ENCODE measurements at regions not wholly inside any gene's neighbourhood (a gene's known extent, or its start where the extent isn't known, plus 50 kb on each side); places are given as distances from the start of the nearest gene placed in this dataset.

DNA sequence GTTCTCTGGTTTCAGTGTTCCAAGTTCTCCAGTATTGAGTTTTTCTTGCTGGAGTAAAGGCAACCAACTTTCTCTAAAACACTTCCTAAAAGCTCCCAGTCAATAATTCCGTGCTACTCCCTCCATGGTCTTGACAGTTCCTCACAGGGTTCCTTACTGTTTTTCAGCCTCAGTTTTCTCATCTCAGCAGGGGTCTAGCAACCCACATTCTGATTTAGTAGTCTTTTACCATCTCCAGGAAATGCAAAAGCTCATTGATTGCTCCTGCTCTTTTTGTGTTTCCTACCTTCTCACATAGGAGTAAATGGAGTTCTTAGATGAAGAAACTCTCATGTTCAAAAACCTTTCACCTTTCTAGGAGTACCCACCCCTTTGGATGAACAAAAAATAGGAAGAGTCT, 978.8 kb upstream of the POU3F3 start:
- H3K27ac ChIP-seq (ENCODE audit: low read depth in 2 of 2, low read length in 1 of 2) = no peak overlapping the region
- no peak overlapping the region for H3K9ac ChIP-seq
- H3K9me3 ChIP-seq = no peaks in the 10 kb centered on the region
- no peaks in the 10 kb centered on the region for H3F3A ChIP-seq (replicated peaks; ENCODE audit: insufficient read depth)
- H3K36me3 ChIP-seq (replicated peaks in 1 of 2; ENCODE audit: control insufficient read depth in 1 of 2, insufficient read depth in 2 of 2, low read length in 1 of 2) = no peaks in the 10 kb centered on the region
- 0% methylated on average over 1 of the region's 1 CpG for WGBS (ENCODE audit: low lambda C conversion rate)
- POLR2A ChIA-PET = no interaction called here
- no peaks in the 10 kb centered on the region for H3K79me2 ChIP-seq (ENCODE audit: insufficient read depth)
- DNase-seq = no peak
- no peaks in the 10 kb centered on the region for H3K4me1 ChIP-seq (ENCODE audit: control insufficient read depth in 1 of 2, insufficient read depth in 2 of 2, low read depth in 1 of 2, low read length in 1 of 2)
- TF ChIP-seq, protein P1, sequence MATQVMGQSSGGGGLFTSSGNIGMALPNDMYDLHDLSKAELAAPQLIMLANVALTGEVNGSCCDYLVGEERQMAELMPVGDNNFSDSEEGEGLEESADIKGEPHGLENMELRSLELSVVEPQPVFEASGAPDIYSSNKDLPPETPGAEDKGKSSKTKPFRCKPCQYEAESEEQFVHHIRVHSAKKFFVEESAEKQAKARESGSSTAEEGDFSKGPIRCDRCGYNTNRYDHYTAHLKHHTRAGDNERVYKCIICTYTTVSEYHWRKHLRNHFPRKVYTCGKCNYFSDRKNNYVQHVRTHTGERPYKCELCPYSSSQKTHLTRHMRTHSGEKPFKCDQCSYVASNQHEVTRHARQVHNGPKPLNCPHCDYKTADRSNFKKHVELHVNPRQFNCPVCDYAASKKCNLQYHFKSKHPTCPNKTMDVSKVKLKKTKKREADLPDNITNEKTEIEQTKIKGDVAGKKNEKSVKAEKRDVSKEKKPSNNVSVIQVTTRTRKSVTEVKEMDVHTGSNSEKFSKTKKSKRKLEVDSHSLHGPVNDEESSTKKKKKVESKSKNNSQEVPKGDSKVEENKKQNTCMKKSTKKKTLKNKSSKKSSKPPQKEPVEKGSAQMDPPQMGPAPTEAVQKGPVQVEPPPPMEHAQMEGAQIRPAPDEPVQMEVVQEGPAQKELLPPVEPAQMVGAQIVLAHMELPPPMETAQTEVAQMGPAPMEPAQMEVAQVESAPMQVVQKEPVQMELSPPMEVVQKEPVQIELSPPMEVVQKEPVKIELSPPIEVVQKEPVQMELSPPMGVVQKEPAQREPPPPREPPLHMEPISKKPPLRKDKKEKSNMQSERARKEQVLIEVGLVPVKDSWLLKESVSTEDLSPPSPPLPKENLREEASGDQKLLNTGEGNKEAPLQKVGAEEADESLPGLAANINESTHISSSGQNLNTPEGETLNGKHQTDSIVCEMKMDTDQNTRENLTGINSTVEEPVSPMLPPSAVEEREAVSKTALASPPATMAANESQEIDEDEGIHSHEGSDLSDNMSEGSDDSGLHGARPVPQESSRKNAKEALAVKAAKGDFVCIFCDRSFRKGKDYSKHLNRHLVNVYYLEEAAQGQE (IDR thresholded peaks at IDR 0.05; ENCODE audit: low read depth, low read length) = no peak
- TF ChIP-seq RFX5 (IDR thresholded peaks at IDR 0.05; ENCODE audit: low read length) (no peak), TCF12 (IDR thresholded peaks at IDR 0.05) (no peak), GATA2 (CRISPR knock-in tag; IDR thresholded peaks at IDR 0.05) (no peak), JUND (IDR thresholded peaks at IDR 0.05) (no peak), CHD2 (IDR thresholded peaks at IDR 0.05; ENCODE audit: low read length, partially characterized antibody) (no peak), RCOR1 (IDR thresholded peaks at IDR 0.05; ENCODE audit: low read length) (no peak), SMC3 (IDR thresholded peaks at IDR 0.05; ENCODE audit: low read depth, low read length) (no peak), RXRA (IDR thresholded peaks at IDR 0.05; ENCODE audit: borderline replicate concordance, low read depth) (no peak)
- CTCF ChIA-PET = no interaction called here
- H2AFZ ChIP-seq (ENCODE audit: low read depth) = no peak overlapping the region
- H3K27me3 ChIP-seq (ENCODE audit: insufficient read depth) = no peaks in the 10 kb centered on the region
- no peaks in the 10 kb centered on the region for H3K9me2 ChIP-seq
- H3K4me3 ChIP-seq (ENCODE audit: low read depth in 2 of 2, low read length in 1 of 2) = no peak overlapping the region
- no peaks in the 10 kb centered on the region for H4K20me1 ChIP-seq (ENCODE audit: insufficient read depth)
- no peak overlapping the region for H3K4me2 ChIP-seq

DNA sequence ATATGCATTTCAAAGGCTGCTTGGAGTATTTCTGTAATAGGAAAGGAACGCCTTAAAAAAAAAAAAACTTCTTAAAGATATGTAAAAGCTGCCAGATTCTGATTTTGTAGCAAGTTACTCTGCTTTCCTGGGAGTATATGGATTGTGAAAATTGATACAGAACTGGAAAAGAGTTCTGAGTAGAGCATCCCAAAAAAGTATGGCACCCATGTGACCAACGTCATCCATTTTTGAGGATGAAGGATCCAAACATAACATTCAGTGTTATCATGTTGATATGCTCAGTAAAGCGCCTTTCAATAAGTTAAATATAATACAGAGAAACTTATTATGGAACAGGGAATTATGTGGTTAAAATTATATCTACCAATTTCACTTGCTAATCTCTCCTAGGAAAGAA, 978.4 kb upstream of the POU3F3 start:
- Histone ChIP-seq H3K4me2 (no peak overlapping the region), H3K27ac (ENCODE audit: low read depth in 2 of 2, low read length in 1 of 2) (no peak overlapping the region), H3K9me3 (no peaks in the 10 kb centered on the region), H3K36me3 (replicated peaks in 1 of 2; ENCODE audit: control insufficient read depth in 1 of 2, insufficient read depth in 2 of 2, low read length in 1 of 2) (no peaks in the 10 kb centered on the region), H3F3A (replicated peaks; ENCODE audit: insufficient read depth) (no peaks in the 10 kb centered on the region), H2AFZ (ENCODE audit: low read depth) (no peak overlapping the region), H3K4me3 (ENCODE audit: low read depth in 2 of 2, low read length in 1 of 2) (no peak overlapping the region), H3K4me1 (ENCODE audit: control insufficient read depth in 1 of 2, insufficient read depth in 2 of 2, low read depth in 1 of 2, low read length in 1 of 2) (no peaks in the 10 kb centered on the region), H3K27me3 (ENCODE audit: insufficient read depth) (no peaks in the 10 kb centered on the region), H3K79me2 (ENCODE audit: insufficient read depth) (no peaks in the 10 kb centered on the region), H3K9me2 (no peaks in the 10 kb centered on the region), H3K9ac (no peak overlapping the region), H4K20me1 (ENCODE audit: insufficient read depth) (no peaks in the 10 kb centered on the region)
- ChIA-PET POLR2A (no interaction called here), CTCF (no interaction called here)
- 2% methylated on average over 3 of the region's 3 CpGs for WGBS (ENCODE audit: low lambda C conversion rate)
- DNase-seq = no peak
- TF ChIP-seq TAF1 (IDR thresholded peaks at IDR 0.05; ENCODE audit: borderline replicate concordance, low read depth, low read length) = no peak
- no peak for TF ChIP-seq POLR2AphosphoS5 (IDR thresholded peaks at IDR 0.05; ENCODE audit: low read depth, low read length)
- TF ChIP-seq, protein P2, sequence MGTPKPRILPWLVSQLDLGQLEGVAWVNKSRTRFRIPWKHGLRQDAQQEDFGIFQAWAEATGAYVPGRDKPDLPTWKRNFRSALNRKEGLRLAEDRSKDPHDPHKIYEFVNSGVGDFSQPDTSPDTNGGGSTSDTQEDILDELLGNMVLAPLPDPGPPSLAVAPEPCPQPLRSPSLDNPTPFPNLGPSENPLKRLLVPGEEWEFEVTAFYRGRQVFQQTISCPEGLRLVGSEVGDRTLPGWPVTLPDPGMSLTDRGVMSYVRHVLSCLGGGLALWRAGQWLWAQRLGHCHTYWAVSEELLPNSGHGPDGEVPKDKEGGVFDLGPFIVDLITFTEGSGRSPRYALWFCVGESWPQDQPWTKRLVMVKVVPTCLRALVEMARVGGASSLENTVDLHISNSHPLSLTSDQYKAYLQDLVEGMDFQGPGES (IDR thresholded peaks at IDR 0.05; ENCODE audit: low read depth, low read length) = no peak
- TF ChIP-seq, protein P3, sequence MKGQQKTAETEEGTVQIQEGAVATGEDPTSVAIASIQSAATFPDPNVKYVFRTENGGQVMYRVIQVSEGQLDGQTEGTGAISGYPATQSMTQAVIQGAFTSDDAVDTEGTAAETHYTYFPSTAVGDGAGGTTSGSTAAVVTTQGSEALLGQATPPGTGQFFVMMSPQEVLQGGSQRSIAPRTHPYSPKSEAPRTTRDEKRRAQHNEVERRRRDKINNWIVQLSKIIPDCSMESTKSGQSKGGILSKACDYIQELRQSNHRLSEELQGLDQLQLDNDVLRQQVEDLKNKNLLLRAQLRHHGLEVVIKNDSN (IDR thresholded peaks at IDR 0.05; ENCODE audit: borderline replicate concordance, low read depth) = no peak
- no peak for TF ChIP-seq FOXJ3 (CRISPR knock-in tag; IDR thresholded peaks at IDR 0.05)
- TF ChIP-seq RAD21 (IDR thresholded peaks at IDR 0.05; ENCODE audit: low read length) = no peak
- TF ChIP-seq, protein P4, sequence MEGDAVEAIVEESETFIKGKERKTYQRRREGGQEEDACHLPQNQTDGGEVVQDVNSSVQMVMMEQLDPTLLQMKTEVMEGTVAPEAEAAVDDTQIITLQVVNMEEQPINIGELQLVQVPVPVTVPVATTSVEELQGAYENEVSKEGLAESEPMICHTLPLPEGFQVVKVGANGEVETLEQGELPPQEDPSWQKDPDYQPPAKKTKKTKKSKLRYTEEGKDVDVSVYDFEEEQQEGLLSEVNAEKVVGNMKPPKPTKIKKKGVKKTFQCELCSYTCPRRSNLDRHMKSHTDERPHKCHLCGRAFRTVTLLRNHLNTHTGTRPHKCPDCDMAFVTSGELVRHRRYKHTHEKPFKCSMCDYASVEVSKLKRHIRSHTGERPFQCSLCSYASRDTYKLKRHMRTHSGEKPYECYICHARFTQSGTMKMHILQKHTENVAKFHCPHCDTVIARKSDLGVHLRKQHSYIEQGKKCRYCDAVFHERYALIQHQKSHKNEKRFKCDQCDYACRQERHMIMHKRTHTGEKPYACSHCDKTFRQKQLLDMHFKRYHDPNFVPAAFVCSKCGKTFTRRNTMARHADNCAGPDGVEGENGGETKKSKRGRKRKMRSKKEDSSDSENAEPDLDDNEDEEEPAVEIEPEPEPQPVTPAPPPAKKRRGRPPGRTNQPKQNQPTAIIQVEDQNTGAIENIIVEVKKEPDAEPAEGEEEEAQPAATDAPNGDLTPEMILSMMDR (IDR thresholded peaks at IDR 0.05) = no peak
- TF ChIP-seq JUND (IDR thresholded peaks at IDR 0.05) = no peak
- TF ChIP-seq, protein P5, sequence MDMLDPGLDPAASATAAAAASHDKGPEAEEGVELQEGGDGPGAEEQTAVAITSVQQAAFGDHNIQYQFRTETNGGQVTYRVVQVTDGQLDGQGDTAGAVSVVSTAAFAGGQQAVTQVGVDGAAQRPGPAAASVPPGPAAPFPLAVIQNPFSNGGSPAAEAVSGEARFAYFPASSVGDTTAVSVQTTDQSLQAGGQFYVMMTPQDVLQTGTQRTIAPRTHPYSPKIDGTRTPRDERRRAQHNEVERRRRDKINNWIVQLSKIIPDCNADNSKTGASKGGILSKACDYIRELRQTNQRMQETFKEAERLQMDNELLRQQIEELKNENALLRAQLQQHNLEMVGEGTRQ (IDR thresholded peaks at IDR 0.05; ENCODE audit: borderline replicate concordance, low read depth, low read length) = no peak
